HEK293 (cell line): ENCODE measurements at regions not wholly inside any gene's neighbourhood (a gene's known extent, or its start where the extent isn't known, plus 50 kb on each side); places are given as distances from the start of the nearest gene placed in this dataset.

Experiments used
- CTCF ChIA-PET: fragments of 350-600 bp; formaldehyde crosslinking; extraction: SDS; loops from one replicate; lab custom pipeline; 2021; ENCODE audit warnings: antibody characterized with exemption; lab: Yijun Ruan, JAX
- POLR2A ChIA-PET: fragments of 300-600 bp; formaldehyde crosslinking; extraction: SDS; loops from one replicate; lab custom pipeline; 2020; ENCODE audit warnings: antibody characterized with exemption, inconsistent platforms; lab: Yijun Ruan, JAX
- H3K27ac ChIP-seq: fragments of 200-500 bp; sonication (Bioruptor generic); 2 replicates; pipeline ENCODE4 v1.5.1; 2014; ENCODE audit warnings: low read depth, low read length, control low read depth, inconsistent platforms; ENCODE audit errors: extremely low read depth
- H3K36me3 ChIP-seq, 2 experiments: fragments of 200-500 bp in 1 of 2; sonication (Bioruptor generic) in 1 of 2; 1 replicate in 1 of 2; 2 replicates in 1 of 2; pipeline ENCODE4 v1.5.1; 2014 to 2017; ENCODE audit warnings: inconsistent platforms in 2 of 2, low read length in 2 of 2; ENCODE audit not compliant: control insufficient read depth in 2 of 2, insufficient read depth in 1 of 2
- H3K4me1 ChIP-seq: fragments of 200-500 bp; sonication (Bioruptor generic); 2 replicates; pipeline ENCODE4 v1.5.1; 2014; ENCODE audit warnings: mild to moderate bottlenecking, low read length, inconsistent platforms; ENCODE audit not compliant: control insufficient read depth, insufficient read depth
- H3K4me3 ChIP-seq: 2 replicates; pipeline ENCODE4 v1.5.1; 2011; ENCODE audit warnings: low read depth, mild to moderate bottlenecking, control low read depth, low read length, moderate library complexity
- H3K9me3 ChIP-seq: fragments of 200-500 bp; sonication (Bioruptor generic); 2 replicates; pipeline ENCODE4 v1.5.1; 2014; ENCODE audit warnings: low read depth, low read length, inconsistent platforms; ENCODE audit not compliant: control insufficient read depth, insufficient read depth
- EGR2 ChIP-seq: fragments of 450-650 bp; formaldehyde crosslinking; IDR thresholded peaks from 2 replicates; pipeline ENCODE4 v1.5.1; 2016; ENCODE audit warnings: low read depth, missing biosample characterization, missing genetic modification characterization
- IKZF3 ChIP-seq: fragments of 450-650 bp; IDR thresholded peaks from 2 replicates; pipeline ENCODE4 v1.5.0; 2018; ENCODE audit warnings: missing biosample characterization, mild to moderate bottlenecking, missing genetic modification characterization, moderate library complexity
- PRDM10 ChIP-seq: fragments of 450-650 bp; formaldehyde crosslinking; IDR thresholded peaks from 2 replicates; pipeline ENCODE4 v1.5.1; 2016; ENCODE audit warnings: missing biosample characterization, missing genetic modification characterization
- REPIN1 ChIP-seq: fragments of 450-650 bp; formaldehyde crosslinking; IDR thresholded peaks from 2 replicates; pipeline ENCODE4 v1.5.1; 2017; ENCODE audit warnings: missing biosample characterization, missing genetic modification characterization, low read depth
- SALL2 ChIP-seq: fragments of 450-650 bp; formaldehyde crosslinking; IDR thresholded peaks from 2 replicates; pipeline ENCODE4 v1.5.0; 2017; ENCODE audit warnings: missing biosample characterization, mild to moderate bottlenecking, missing genetic modification characterization, borderline replicate concordance
- SETDB1 ChIP-seq: IDR thresholded peaks from one replicate; pipeline ENCODE4 v1.6.1; 2017; ENCODE audit warnings: mild to moderate bottlenecking, low read length, moderate library complexity, mixed read lengths; ENCODE audit not compliant: insufficient read length
- WT1 ChIP-seq: fragments of 450-650 bp; formaldehyde crosslinking; IDR thresholded peaks from 2 replicates; pipeline ENCODE4 v1.5.1; 2016; ENCODE audit warnings: missing biosample characterization, missing genetic modification characterization
- ZBTB10 ChIP-seq: fragments of 450-650 bp; formaldehyde crosslinking; IDR thresholded peaks from 2 replicates; pipeline ENCODE4 v1.5.1; 2016; ENCODE audit warnings: missing biosample characterization, missing genetic modification characterization
- ZBTB11 ChIP-seq: fragments of 450-650 bp; formaldehyde crosslinking; conservative IDR thresholded peaks from 2 replicates; pipeline ENCODE4 v1.5.1; 2016; ENCODE audit warnings: low read depth, missing biosample characterization, missing genetic modification characterization
- ZBTB17 ChIP-seq: fragments of 450-650 bp; formaldehyde crosslinking; IDR thresholded peaks from 2 replicates; pipeline ENCODE4 v1.5.1; 2016; ENCODE audit warnings: missing biosample characterization, missing genetic modification characterization
- ZBTB48 ChIP-seq: fragments of 450-650 bp; formaldehyde crosslinking; IDR thresholded peaks from 2 replicates; pipeline ENCODE4 v1.5.1; 2016; ENCODE audit warnings: missing biosample characterization, missing genetic modification characterization
- ZNF112 ChIP-seq: fragments of 450-650 bp; formaldehyde crosslinking; IDR thresholded peaks from 2 replicates; pipeline ENCODE4 v1.5.0; 2017; ENCODE audit warnings: missing biosample characterization, missing genetic modification characterization
- ZNF114 ChIP-seq: fragments of 450-650 bp; formaldehyde crosslinking; IDR thresholded peaks from 2 replicates; pipeline ENCODE4 v1.5.0; 2017; ENCODE audit warnings: missing biosample characterization, missing genetic modification characterization
- ZNF16 ChIP-seq: fragments of 450-650 bp; formaldehyde crosslinking; IDR thresholded peaks from 2 replicates; pipeline ENCODE4 v1.5.1; 2016; ENCODE audit warnings: low read depth, missing biosample characterization, missing genetic modification characterization
- ZNF169 ChIP-seq: fragments of 450-650 bp; formaldehyde crosslinking; IDR thresholded peaks from 2 replicates; pipeline ENCODE4 v1.5.1; 2016; ENCODE audit warnings: missing biosample characterization, missing genetic modification characterization
- ZNF175 ChIP-seq: fragments of 450-650 bp; formaldehyde crosslinking; IDR thresholded peaks from 2 replicates; pipeline ENCODE4 v1.5.1; 2016; ENCODE audit warnings: missing biosample characterization, missing genetic modification characterization
- ZNF211 ChIP-seq: fragments of 450-650 bp; formaldehyde crosslinking; IDR thresholded peaks from 2 replicates; pipeline ENCODE4 v1.5.1; 2016; ENCODE audit warnings: low read depth, missing biosample characterization, missing genetic modification characterization
- ZNF214 ChIP-seq: fragments of 450-650 bp; formaldehyde crosslinking; IDR thresholded peaks from 2 replicates; pipeline ENCODE4 v1.5.1; 2017; ENCODE audit warnings: missing biosample characterization, mild to moderate bottlenecking, missing genetic modification characterization, borderline replicate concordance
- ZNF280D ChIP-seq: fragments of 450-650 bp; formaldehyde crosslinking; IDR thresholded peaks from 2 replicates; pipeline ENCODE4 v1.5.1; 2016; ENCODE audit warnings: missing biosample characterization, missing genetic modification characterization
- ZNF37A ChIP-seq: fragments of 450-650 bp; IDR thresholded peaks from 2 replicates; pipeline ENCODE4 v1.5.1; 2018; ENCODE audit warnings: missing biosample characterization, missing genetic modification characterization
- ZNF433 ChIP-seq: fragments of 450-650 bp; formaldehyde crosslinking; IDR thresholded peaks from 2 replicates; pipeline ENCODE4 v1.5.1; 2016; ENCODE audit warnings: missing biosample characterization, missing genetic modification characterization, low read depth
- ZNF501 ChIP-seq: fragments of 450-650 bp; formaldehyde crosslinking; IDR thresholded peaks from 2 replicates; pipeline ENCODE4 v1.5.1; 2016; ENCODE audit warnings: missing biosample characterization, missing genetic modification characterization
- ZNF610 ChIP-seq: fragments of 450-650 bp; formaldehyde crosslinking; IDR thresholded peaks from 2 replicates; pipeline ENCODE4 v1.5.1; 2016; ENCODE audit warnings: missing biosample characterization, missing genetic modification characterization, borderline replicate concordance
- ZNF664 ChIP-seq: fragments of 450-650 bp; formaldehyde crosslinking; IDR thresholded peaks from 2 replicates; pipeline ENCODE4 v1.5.1; 2016; ENCODE audit warnings: missing biosample characterization, missing genetic modification characterization

GRCh38 chr1:218058730-218059129, 226.4 kb upstream of the RRP15 start (continued):
- TF ChIP-seq PRDM10 (tag by site-specific recombination) (no peak), SALL2 (tag by site-specific recombination) (no peak), ZBTB48 (tag by site-specific recombination) (no peak), ZBTB11 (no peak), ZNF664 (tag by site-specific recombination) (no peak), ZNF169 (tag by site-specific recombination) (no peak), ZNF501 (tag by site-specific recombination) (no peak), ZNF175 (tag by site-specific recombination) (no peak), ZNF211 (tag by site-specific recombination) (no peak)

- ChIA-PET CTCF (no interaction called here), POLR2A (no interaction called here)
- no peaks in the 10 kb centered on the region for H3K36me3 ChIP-seq
- no peaks in the 10 kb centered on the region for H3K9me3 ChIP-seq
- no peaks in the 10 kb centered on the region for H3K4me1 ChIP-seq
- H3K27ac ChIP-seq, result no peak overlapping the region
- no peak overlapping the region for H3K4me3 ChIP-seq
- no peak for TF ChIP-seq IKZF3 (tag by site-specific recombination)
- no peak for TF ChIP-seq ZNF16 (tag by site-specific recombination)
- no peak for TF ChIP-seq ZNF114
- no peak for TF ChIP-seq REPIN1
- TF ChIP-seq ZNF214 (tag by site-specific recombination), result no peak
- no peak for TF ChIP-seq ZNF610
- TF ChIP-seq WT1 (tag by site-specific recombination), result no peak
- TF ChIP-seq EGR2, result no peak
- TF ChIP-seq ZNF112 (tag by site-specific recombination), result no peak
- no peak for TF ChIP-seq ZNF433
- TF ChIP-seq SETDB1, result no peak
- no peak for TF ChIP-seq ZNF37A
- no peak for TF ChIP-seq ZNF501 (tag by site-specific recombination)
- no peak for TF ChIP-seq ZBTB48 (tag by site-specific recombination)
- no peak for TF ChIP-seq ZNF280D (tag by site-specific recombination)
- TF ChIP-seq ZBTB17, result no peak
- TF ChIP-seq ZBTB10 (tag by site-specific recombination), result no peak
Observed at GRCh38 chr1:218064426-218064825, 220.7 kb upstream of the RRP15 start.
